ENCODE measurements at regions not wholly inside any gene's neighbourhood (a gene's known extent, or its start where the extent isn't known, plus 50 kb on each side); places are given as distances from the start of the nearest gene placed in this dataset.
"Not testable (repeated sequence)": the region's sequence is repeated elsewhere in the genome, so short reads cannot be mapped to it uniquely, and the experiment has no call there.

- Mint-ChIP-seq H3K36me3 (ENCODE audit: low read depth) (no peaks in the 10 kb centered on the region), H3K27me3 (ENCODE audit: low read depth) (peaks cover 20% of the 10 kb centered on the region), H3K27ac (no peak overlapping the region), H3K4me1 (ENCODE audit: low read depth) (no peaks in the 10 kb centered on the region), H3K4me3 (no peak overlapping the region), H3K9me3 (no peaks in the 10 kb centered on the region)
- no peak for DNase-seq
- intact Hi-C loops (cut with micrococcal nuclease) = no loop called here
- CTCF ChIA-PET = no interaction called here
Measured at GRCh38 chr7:112996331-112996871, 90.2 kb downstream of the GPR85 start.

- DNase-seq = no peak
- Mint-ChIP-seq H3K4me3 (no peak overlapping the region), H3K36me3 (ENCODE audit: low read depth) (no peaks in the 10 kb centered on the region), H3K27ac (no peak overlapping the region), H3K9me3 (no peaks in the 10 kb centered on the region), H3K27me3 (ENCODE audit: low read depth) (peaks cover 25% of the 10 kb centered on the region), H3K4me1 (ENCODE audit: low read depth) (no peaks in the 10 kb centered on the region)
- CTCF ChIA-PET = no interaction called here
- intact Hi-C loops (cut with micrococcal nuclease) = no loop called here
Measured at GRCh38 chr7:112995059-112995824, 91.4 kb downstream of the GPR85 start.

GRCh38 chr7:112994656-112995055, 92.0 kb downstream of the GPR85 start:
- intact Hi-C loops (cut with micrococcal nuclease) = no loop called here
- Mint-ChIP-seq H3K4me3 (no peak overlapping the region), H3K4me1 (ENCODE audit: low read depth) (no peaks in the 10 kb centered on the region), H3K36me3 (ENCODE audit: low read depth) (no peaks in the 10 kb centered on the region), H3K27ac (no peak overlapping the region), H3K9me3 (no peaks in the 10 kb centered on the region), H3K27me3 (ENCODE audit: low read depth) (peaks cover 24% of the 10 kb centered on the region)
- no peak for DNase-seq
- CTCF ChIA-PET = no interaction called here

- no peak overlapping the region for H3K27ac Mint-ChIP-seq
- DNase-seq = no peak
- intact Hi-C loops (cut with micrococcal nuclease) = no loop called here
- H3K4me1 Mint-ChIP-seq (ENCODE audit: low read depth) = no peaks in the 10 kb centered on the region
- CTCF ChIA-PET = interaction anchor here (0.6 kb wide), 1 partner anchor 18 kb away, joined by 3 read pairs; no protein-coding TSS in a partner anchor
- peaks cover 29% of the 10 kb centered on the region for H3K27me3 Mint-ChIP-seq (ENCODE audit: low read depth)
- no peak overlapping the region for H3K4me3 Mint-ChIP-seq
- no peaks in the 10 kb centered on the region for H3K36me3 Mint-ChIP-seq (ENCODE audit: low read depth)
- no peaks in the 10 kb centered on the region for H3K9me3 Mint-ChIP-seq
Measured at GRCh38 chr7:112990624-112991023, 96.0 kb downstream of the GPR85 start.

- Mint-ChIP-seq H3K27me3 (ENCODE audit: low read depth) (peaks cover 26% of the 10 kb centered on the region), H3K27ac (no peak overlapping the region), H3K36me3 (ENCODE audit: low read depth) (no peaks in the 10 kb centered on the region), H3K4me1 (ENCODE audit: low read depth) (no peaks in the 10 kb centered on the region), H3K4me3 (no peak overlapping the region), H3K9me3 (no peaks in the 10 kb centered on the region)
- intact Hi-C loops (cut with micrococcal nuclease) = no loop called here
- CTCF ChIA-PET = no interaction called here
- no peak for DNase-seq
Measured at GRCh38 chr7:112989531-112989930, 97.1 kb downstream of the GPR85 start.

GRCh38 chr7:112987171-112987570, 99.5 kb downstream of the GPR85 start:
- H3K27ac Mint-ChIP-seq = no peak overlapping the region
- H3K4me1 Mint-ChIP-seq (ENCODE audit: low read depth) = no peaks in the 10 kb centered on the region
- peaks cover 24% of the 10 kb centered on the region for H3K27me3 Mint-ChIP-seq (ENCODE audit: low read depth)
- CTCF ChIA-PET = interaction anchor here (0.8 kb wide), 1 partner anchor 55 kb away, joined by 3 read pairs; no protein-coding TSS in a partner anchor
- H3K36me3 Mint-ChIP-seq (ENCODE audit: low read depth) = no peaks in the 10 kb centered on the region
- no peaks in the 10 kb centered on the region for H3K9me3 Mint-ChIP-seq
- H3K4me3 Mint-ChIP-seq = no peak overlapping the region
- intact Hi-C loops (cut with micrococcal nuclease) = no loop called here
- no peak for DNase-seq

- DNase-seq = no peak
- peaks cover 20% of the 10 kb centered on the region for H3K27me3 Mint-ChIP-seq (ENCODE audit: low read depth)
- intact Hi-C loops (cut with micrococcal nuclease) = no loop called here
- CTCF ChIA-PET = interaction anchor here (0.8 kb wide), 1 partner anchor 56 kb away, joined by 3 read pairs; no protein-coding TSS in a partner anchor
- H3K4me3 Mint-ChIP-seq = no peak overlapping the region
- no peak overlapping the region for H3K27ac Mint-ChIP-seq
- no peaks in the 10 kb centered on the region for H3K36me3 Mint-ChIP-seq (ENCODE audit: low read depth)
- H3K9me3 Mint-ChIP-seq = no peaks in the 10 kb centered on the region
- H3K4me1 Mint-ChIP-seq (ENCODE audit: low read depth) = no peaks in the 10 kb centered on the region
Measured at GRCh38 chr7:112986256-112987031, 100.2 kb downstream of the GPR85 start.

- H3K9me3 Mint-ChIP-seq = no peaks in the 10 kb centered on the region
- H3K36me3 Mint-ChIP-seq (ENCODE audit: low read depth) = no peaks in the 10 kb centered on the region
- no peaks in the 10 kb centered on the region for H3K4me1 Mint-ChIP-seq (ENCODE audit: low read depth)
- H3K27ac Mint-ChIP-seq = no peak overlapping the region
- intact Hi-C loops (cut with micrococcal nuclease) = no loop called here
- no peak for DNase-seq
- peaks cover 15% of the 10 kb centered on the region for H3K27me3 Mint-ChIP-seq (ENCODE audit: low read depth)
- CTCF ChIA-PET = no interaction called here
- H3K4me3 Mint-ChIP-seq = no peak overlapping the region
Measured at GRCh38 chr7:112985377-112985987, 101.1 kb downstream of the GPR85 start.

- Mint-ChIP-seq H3K4me1 (ENCODE audit: low read depth) (no peaks in the 10 kb centered on the region), H3K36me3 (ENCODE audit: low read depth) (no peaks in the 10 kb centered on the region)
Measured at GRCh38 chr7:112982441-112983063, 104.1 kb downstream of the GPR85 start.

GRCh38 chr7:112981966-112982365, 104.7 kb downstream of the GPR85 start:
- no peaks in the 10 kb centered on the region for H3K36me3 Mint-ChIP-seq (ENCODE audit: low read depth)
- no peaks in the 10 kb centered on the region for H3K4me1 Mint-ChIP-seq (ENCODE audit: low read depth)
- no peak overlapping the region for H3K27ac Mint-ChIP-seq
- H3K9me3 Mint-ChIP-seq = no peaks in the 10 kb centered on the region
- CTCF ChIA-PET = interaction anchor here (0.7 kb wide), 1 partner anchor 153 kb away, joined by 3 read pairs; no protein-coding TSS in a partner anchor
- H3K4me3 Mint-ChIP-seq = no peak overlapping the region
- intact Hi-C loops (cut with micrococcal nuclease) = no loop called here
- peaks cover 2% of the 10 kb centered on the region for H3K27me3 Mint-ChIP-seq (ENCODE audit: low read depth)
- DNase-seq = no peak

More at GRCh38 chr7:112982441-112983063, 104.1 kb downstream of the GPR85 start:
- DNase-seq = no peak
- peaks cover 5% of the 10 kb centered on the region for H3K27me3 Mint-ChIP-seq (ENCODE audit: low read depth)
- no peaks in the 10 kb centered on the region for H3K9me3 Mint-ChIP-seq
- H3K4me3 Mint-ChIP-seq = no peak overlapping the region
- intact Hi-C loops (cut with micrococcal nuclease) = no loop called here
- H3K27ac Mint-ChIP-seq = no peak overlapping the region
- CTCF ChIA-PET = no interaction called here

- H3K9me3 Mint-ChIP-seq; H3K4me1 Mint-ChIP-seq (ENCODE audit: low read depth); CTCF ChIA-PET: not testable (repeated sequence)
Measured at GRCh38 chr7:112979055-112979454, 107.6 kb downstream of the GPR85 start.

More at GRCh38 chr7:112979055-112979454, 107.6 kb downstream of the GPR85 start:
- DNase-seq; H3K36me3 Mint-ChIP-seq (ENCODE audit: low read depth); intact Hi-C loops (cut with micrococcal nuclease); H3K27me3 Mint-ChIP-seq (ENCODE audit: low read depth); H3K4me3 Mint-ChIP-seq; H3K27ac Mint-ChIP-seq: not testable (repeated sequence)

Measured in activated naive CD4-positive, alpha-beta T cell treated with anti-CD3 and anti-CD28 coated beads for 36 hours (primary cell).